RKO (cell line): ENCODE measurements at regions not wholly inside any gene's neighbourhood (a gene's known extent, or its start where the extent isn't known, plus 50 kb on each side); places are given as distances from the start of the nearest gene placed in this dataset.
A peak's percentile ranks its signal among the peaks of the same experiment; 100 is the strongest.

Experiments
- DNase-seq: peaks from one replicate; pipeline ENCODE4 v3.0.0-alpha.2; 2016; ENCODE audit warnings: low spot score

GRCh38 chr22:49368221-49368975, 459.3 kb downstream of the BRD1 start:
- no peak for DNase-seq

DNA sequence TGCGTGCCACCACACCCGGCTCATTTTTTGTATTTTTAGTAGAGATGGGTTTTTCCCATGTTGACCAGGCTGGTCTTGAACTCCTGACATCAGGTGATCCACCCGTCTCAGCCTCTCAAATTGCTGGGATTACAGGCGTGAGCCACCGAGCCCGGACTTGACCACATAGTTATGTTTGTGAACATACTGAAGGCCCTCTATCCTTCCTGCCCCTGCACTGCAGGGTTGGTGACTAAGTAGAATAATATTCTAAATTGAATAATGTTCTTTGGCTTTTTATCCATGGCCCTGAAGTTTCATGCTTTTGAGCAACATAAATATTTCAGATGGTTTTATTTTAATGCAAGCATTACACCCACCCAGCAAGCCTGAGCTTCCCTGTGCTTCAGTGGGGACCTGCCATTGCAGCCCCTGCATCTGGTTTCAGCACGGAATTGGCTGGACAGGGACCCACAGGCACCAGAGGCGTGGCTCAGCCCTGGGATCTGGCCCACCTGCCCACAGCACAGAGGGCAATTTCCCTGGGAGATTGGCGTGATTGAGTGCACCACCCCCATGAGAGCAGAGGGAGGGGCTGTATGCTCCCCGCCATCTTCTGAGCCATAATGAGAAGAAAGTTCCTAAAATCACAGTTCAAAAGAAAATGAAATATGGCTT, 460.5 kb downstream of the BRD1 start:
- DNase-seq, result peak; percentile 10

DNA sequence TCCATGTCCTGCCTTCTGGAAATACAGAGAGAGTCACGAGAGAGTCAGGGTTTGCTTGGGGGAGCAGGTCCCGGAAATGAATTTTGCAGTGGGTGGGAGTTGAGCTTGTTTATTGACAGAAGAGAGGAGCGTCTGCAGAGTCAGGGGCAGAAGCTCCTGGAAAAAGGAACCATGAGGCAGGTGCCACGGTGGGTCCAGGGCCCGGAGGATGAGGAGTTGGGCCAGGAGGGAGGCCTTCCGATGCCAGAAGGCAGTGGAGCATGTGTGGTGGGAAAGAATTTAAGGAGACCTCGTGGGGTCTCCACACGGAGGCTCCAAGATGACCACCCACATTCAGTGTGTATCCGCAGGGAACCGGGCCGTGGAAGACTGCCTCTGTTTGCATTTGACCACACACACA, 461.2 kb downstream of the BRD1 start:
- no peak for DNase-seq

DNA sequence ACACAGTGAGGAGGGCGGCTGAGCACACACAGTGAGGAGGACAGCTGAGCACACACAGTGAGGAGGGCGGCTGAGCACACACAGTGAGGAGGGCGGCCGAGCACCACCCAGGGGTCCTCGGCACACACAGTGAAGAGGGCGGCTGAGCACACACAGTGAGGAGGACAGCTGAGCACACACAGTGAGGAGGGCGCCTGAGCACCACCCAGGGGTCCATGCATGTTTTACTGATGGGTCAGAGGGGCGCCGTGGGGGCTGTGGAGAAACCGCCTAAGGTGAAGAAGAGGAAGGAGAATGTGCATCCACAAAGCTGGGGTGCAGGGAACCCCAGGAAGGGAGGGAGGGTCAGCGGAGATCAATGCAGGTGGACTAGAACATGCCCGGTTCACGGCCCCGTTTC, 461.8 kb downstream of the BRD1 start:
- DNase-seq, result no peak

DNA sequence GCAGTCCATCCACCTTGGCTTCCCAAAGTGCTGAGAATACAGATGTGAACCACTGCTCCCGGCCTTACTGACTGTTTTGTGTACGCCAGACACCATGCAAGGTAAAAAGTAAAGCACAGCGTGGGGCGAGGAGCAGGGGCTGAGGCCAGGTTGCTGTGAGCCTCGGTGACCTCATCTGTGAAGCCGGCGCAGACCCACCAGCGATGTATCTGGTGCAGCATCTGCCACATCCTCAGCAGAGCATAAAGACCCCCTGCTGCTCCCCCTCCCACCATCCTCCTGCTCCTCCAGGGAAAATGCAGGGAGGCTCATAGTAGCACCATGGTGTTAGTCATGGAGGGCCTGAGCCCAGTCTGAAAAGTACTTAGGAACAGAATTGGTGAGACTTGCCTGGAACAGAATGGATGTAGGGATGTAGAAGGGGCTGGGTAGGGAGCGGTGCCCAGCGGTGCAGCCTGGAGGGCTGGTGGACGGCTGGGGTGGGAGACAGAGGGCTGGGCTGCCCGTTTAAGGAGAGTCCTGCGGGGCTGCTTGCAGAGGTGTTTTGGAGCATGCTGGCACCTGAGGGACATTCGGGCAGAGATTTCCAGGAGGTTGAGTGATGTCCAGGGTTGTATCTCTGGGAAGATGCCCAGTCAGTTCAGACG, 462.4 kb downstream of the BRD1 start:
- DNase-seq, result no peak

GRCh38 chr22:49364398-49364797, 463.3 kb downstream of the BRD1 start:
- DNase-seq, result no peak

DNA sequence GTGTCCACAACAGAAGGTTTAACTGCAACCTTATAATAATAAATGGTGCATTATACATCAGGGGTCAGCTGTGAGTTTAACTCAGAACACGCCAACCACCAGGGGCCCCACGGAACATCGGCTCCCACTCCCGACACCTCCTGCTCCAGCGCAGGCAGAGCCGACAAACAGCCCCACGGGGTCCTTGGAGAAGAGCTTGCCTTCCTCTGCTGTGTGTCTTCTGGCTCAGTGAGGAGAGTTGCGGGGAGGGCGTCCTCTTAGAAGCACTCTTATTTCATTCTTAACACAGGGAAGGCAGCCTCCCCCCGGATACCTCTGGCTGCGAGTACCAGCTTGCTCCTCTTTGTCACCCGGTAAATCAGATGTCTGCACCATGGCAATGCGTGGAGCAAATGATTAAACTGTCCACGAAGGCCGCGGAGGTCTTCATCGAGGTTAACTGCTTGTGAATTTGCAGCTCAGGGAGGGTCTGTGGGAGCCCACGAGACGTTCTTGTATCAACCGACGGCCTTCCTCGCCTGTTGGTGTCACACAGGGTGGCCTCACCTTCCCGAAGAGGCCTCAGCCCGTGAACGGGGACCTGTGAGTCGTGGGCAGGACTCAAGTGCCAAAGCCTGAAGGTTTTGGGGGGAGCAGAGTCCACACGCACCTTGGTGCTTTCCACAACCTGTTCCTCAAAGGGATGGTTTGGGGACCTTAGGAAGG, 464.0 kb downstream of the BRD1 start:
- DNase-seq, result no peak

- no peak for DNase-seq
Observed at GRCh38 chr22:49362211-49362839, 465.3 kb downstream of the BRD1 start.

DNA sequence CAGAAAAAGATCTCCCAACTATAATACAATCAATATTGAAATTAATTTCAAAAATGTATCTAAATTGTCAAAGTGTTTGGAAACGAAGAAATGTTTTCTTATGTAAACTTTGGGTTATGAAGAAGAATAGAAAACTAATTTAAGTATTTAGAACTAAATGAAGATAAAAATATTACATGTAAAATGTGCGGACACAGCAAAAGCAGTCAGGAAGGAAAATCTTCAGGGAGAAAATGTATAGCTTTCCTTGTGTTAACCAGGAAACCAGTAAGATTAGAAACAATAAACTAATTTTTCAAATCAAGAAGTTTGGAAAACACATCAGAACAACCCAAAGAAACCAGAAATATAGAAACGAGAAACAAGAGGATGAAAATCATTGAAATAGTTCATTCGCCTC, 466.5 kb downstream of the BRD1 start:
- DNase-seq, result no peak

DNA sequence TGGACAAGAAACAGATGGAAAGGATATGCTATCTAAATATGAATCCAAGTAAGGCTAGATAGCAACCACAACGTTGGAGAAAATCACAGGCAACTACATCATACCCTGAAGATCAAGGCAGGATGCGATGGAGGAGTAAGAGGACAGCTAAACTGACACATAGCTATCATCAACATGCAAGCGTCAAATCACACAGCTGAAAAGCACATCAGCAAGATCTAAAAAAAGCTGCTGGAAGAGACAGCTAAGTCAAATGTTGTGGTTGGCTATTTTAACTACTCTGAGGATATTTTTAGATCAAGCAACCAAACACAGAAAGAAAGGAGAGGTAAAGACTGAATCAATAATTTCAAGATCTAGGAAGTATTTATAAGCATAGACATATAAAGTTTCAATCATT, 466.9 kb downstream of the BRD1 start:
- no peak for DNase-seq

GRCh38 chr22:49359076-49359475, 468.6 kb downstream of the BRD1 start:
- DNase-seq, result no peak

DNA sequence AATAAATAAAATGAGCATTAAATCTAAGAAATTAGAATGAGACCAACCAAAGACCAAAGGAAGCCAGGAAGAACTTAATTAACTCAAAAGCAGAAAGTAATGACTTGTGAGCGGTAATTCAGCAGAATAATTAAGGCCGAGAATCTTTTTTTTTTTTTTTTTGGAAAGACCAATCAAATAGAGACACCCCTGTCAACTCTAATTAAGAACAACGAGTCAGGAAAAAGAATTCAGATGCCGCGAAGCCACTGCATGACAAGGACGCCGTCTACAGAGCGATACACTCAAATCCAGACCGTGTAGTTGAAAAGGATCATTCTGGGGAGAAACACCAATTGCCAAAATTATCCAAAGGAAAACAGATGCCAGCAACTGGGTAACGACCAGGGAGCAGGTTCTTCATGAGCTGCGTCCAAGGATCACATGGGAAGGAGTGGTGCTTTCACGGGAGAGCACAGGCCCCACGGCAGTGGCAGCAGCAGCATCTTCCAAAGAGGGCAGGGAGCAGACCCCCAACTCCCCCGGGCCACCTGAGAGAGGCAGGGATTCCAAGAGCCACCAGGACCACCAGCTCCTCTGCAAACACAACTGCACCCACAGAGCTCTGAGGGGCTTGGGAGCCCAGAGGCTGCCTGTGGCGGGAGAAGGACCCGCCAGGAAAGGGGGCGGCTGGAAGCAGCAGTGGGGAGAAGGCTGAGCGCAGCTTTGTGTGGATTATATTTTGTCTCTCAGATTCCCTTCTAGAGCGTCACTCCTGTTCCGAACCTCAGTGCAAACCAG, 469.8 kb downstream of the BRD1 start:
- no peak for DNase-seq

- no peak for DNase-seq
Observed at GRCh38 chr22:49356428-49356827, 471.2 kb downstream of the BRD1 start.

GRCh38 chr22:49355211-49355920, 472.3 kb downstream of the BRD1 start:
- no peak for DNase-seq

DNA sequence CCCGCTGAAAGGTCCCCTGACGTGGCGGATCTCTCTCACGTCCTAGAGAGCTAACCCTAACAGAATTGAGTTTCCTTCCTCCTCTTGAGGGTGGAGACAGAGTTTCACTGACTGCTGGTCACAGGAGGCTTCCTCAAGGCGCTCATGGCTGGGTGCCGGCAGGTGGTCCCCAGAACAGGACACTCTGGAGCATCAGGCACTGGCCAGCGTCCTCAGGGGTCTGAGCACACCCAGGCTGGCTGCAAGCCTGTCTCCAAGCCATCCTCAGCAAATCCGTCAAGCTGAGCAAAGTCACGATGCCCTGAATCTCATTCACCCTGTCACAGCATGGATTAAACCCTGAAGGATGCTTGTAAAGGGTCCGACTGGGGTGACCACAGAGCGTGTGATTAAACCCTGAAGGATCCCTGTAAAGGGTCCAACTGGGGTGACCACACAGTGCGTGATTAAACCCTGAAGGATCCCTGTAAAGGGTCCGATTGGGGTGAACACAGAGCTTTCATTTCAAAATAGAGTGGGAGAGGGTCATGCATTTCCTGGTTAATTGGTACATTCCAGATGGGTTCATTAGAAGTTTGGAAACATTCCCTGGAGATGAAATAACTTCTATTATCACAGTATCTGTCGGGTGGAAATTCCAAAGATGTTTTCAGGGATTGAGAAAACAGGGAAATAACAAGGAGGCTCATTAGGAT, 473.0 kb downstream of the BRD1 start:
- no peak for DNase-seq

- no peak for DNase-seq
Observed at GRCh38 chr22:49353235-49353634, 474.4 kb downstream of the BRD1 start.

DNA sequence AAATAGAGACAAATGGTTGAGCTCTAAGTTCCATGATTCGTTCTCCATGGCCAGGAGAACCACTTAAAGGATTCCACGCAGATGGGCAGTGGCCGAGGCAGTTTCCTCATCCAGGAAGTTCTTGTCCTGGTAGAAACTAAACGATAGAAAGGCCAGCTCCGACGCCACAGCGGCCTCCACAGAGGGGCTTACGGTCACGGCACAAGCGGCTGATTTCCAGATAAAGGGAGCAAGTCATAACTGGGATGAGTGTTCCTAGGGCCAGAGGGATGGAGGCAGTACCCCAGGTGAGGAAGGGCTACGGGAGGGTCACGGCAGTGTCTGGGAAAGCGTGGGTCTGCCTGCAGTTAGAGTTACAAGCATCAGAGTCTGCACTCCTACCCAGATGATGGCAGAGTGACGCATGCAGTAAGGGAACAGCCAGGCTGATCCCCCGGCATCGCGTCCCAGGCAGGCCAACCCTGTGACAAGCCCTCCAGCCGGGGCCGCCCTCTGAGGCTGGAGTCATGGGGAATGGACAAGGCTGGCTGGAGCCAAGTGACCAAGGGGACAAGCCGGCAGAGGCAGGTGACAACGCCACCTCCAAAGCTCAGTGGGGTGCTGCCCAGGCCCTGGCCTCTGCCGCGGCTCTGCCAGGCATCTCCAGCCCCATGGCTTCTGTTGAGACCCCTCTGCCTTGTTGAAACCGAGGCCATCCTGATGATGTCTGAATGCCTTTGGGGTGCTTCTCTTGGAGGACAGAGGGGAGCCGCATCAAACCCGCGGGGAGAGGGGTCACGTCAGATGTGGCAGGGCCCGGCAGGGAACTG, 475.1 kb downstream of the BRD1 start:
- DNase-seq, result no peak

DNA sequence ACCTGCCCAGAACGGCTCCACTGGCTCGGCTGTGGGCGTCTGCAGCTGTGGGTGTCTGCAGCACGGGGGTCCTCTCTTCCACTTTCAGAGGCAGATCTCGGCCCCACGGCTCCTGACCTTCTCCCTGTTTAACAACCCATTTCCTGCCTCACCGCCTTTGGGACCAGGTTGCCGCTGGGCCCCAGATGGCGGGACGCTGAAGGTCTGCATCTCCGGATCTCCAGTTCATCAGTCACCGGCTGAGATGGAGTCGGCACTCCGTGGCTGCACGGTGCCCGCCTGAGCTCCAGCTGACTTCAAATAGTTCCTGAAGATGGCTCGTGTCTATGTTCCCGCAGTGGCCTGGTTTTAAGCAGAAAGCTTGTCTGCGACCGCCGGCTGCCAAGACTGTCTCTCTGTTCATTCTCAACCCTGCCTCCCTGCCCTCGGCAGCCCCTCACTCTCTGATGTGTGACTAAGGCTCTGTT, 475.9 kb downstream of the BRD1 start:
- no peak for DNase-seq

- no peak for DNase-seq
Observed at GRCh38 chr22:49350441-49351121, 477.1 kb downstream of the BRD1 start.
